K562 (cell line): ENCODE measurements at regions not wholly inside any gene's neighbourhood (a gene's known extent, or its start where the extent isn't known, plus 50 kb on each side); places are given as distances from the start of the nearest gene placed in this dataset.

Source experiments
- ATAC-seq: fragments of 200-7000 bp; cut with Tn5 transposase; 3 replicates; pipeline ENCODE4 v1.9.1; 2020; ENCODE audit warnings: moderate library complexity
- BruUV-seq: library from RNA; stranded (reverse); fragments of 400-500 nt; replicated peaks from 2 replicates; lab custom pipeline; 2021; lab: Mats Ljungman, UMichigan
- CTCF ChIA-PET: fragments of 300-600 bp; formaldehyde crosslinking; extraction: SDS; loops from one replicate; lab custom pipeline; 2021; ENCODE audit warnings: low intra/inter-chr PET ratio; lab: Yijun Ruan, JAX
- POLR2A ChIA-PET: fragments of 300-600, 350-650 bp; sonication (Branson Sonifier 250); formaldehyde crosslinking; extraction: SDS; loops from one replicate; lab custom pipeline; 2021; ENCODE audit warnings: antibody characterized with exemption, inconsistent platforms; lab: Yijun Ruan, JAX
- DNase-seq, 4 experiments: peaks; one replicate each; pipeline versions ENCODE4 v3.0.0 to v3.0.0-alpha.2; 2011 to 2018; ENCODE audit warnings: low spot score in 3 of 4, mixed read lengths in 3 of 4; ENCODE audit errors: extremely low read depth in 1 of 4
- FAIRE-seq: peaks from 2 replicates; lab custom pipeline; 2011; peaks lifted over from hg19 to GRCh38; lab: Jason Lieb, UNC
- H2AFZ ChIP-seq: 2 replicates; pipeline ENCODE4 v1.6.0; 2011; ENCODE audit warnings: low read depth, low read length, control low read depth, inconsistent platforms
- H3K27ac ChIP-seq: fragments of 200-600 bp; 3 replicates; pipeline ENCODE4 v1.8.0; 2011; ENCODE audit warnings: low read depth, mild to moderate bottlenecking, control low read depth, inconsistent platforms, low read length, moderate library complexity, mixed read lengths; ENCODE audit errors: extremely low read depth
- H3K27me3 ChIP-seq, 2 experiments: fragments of 300-600 bp in 1 of 2; 2 replicates in 1 of 2; 3 replicates in 1 of 2; pipeline versions ENCODE4 v1.6.0 to v1.8.0; 2011; ENCODE audit warnings: inconsistent platforms in 2 of 2, low read length in 2 of 2, mild to moderate bottlenecking in 1 of 2, mixed read lengths in 1 of 2, moderate library complexity in 1 of 2; ENCODE audit not compliant: control insufficient read depth in 2 of 2, insufficient read depth in 2 of 2
- H3K36me3 ChIP-seq: fragments of 300-600 bp; 3 replicates; pipeline ENCODE4 v1.8.0; 2011; ENCODE audit warnings: mild to moderate bottlenecking, low read length, inconsistent platforms; ENCODE audit not compliant: control insufficient read depth, insufficient read depth
- H3K4me1 ChIP-seq, 2 experiments: fragments of 200-600 bp in 1 of 2; replicated peaks in 1 of 2; 2 replicates in 1 of 2; 3 replicates in 1 of 2; pipeline versions ENCODE4 v1.5.1 to v1.8.0; 2011; ENCODE audit warnings: inconsistent platforms in 2 of 2, low read length in 2 of 2, mild to moderate bottlenecking in 1 of 2, mixed read lengths in 1 of 2, moderate library complexity in 1 of 2; ENCODE audit not compliant: control insufficient read depth in 2 of 2, insufficient read depth in 2 of 2
- H3K4me2 ChIP-seq: 2 replicates; pipeline ENCODE4 v1.6.1; 2011; ENCODE audit warnings: low read length, control low read depth, inconsistent platforms, mixed read lengths; ENCODE audit not compliant: insufficient read depth
- H3K4me3 ChIP-seq: fragments of 200-600 bp; sonication (generic), shearing (Covaris generic); 2 replicates; pipeline ENCODE4 v1.5.1; 2016; ENCODE audit warnings: control low read depth, inconsistent platforms
- H3K79me2 ChIP-seq: fragments of 200-600 bp; 3 replicates; pipeline ENCODE4 v1.8.0; 2011; ENCODE audit warnings: low read length, inconsistent platforms; ENCODE audit not compliant: control insufficient read depth, insufficient read depth
- H3K9ac ChIP-seq, 2 experiments: 2 replicates each; pipeline versions ENCODE4 v1.6.0 to v1.6.1; 2011; ENCODE audit warnings: low read depth in 2 of 2, low read length in 2 of 2, control low read depth in 1 of 2, inconsistent platforms in 1 of 2, mild to moderate bottlenecking in 1 of 2, mixed read lengths in 1 of 2; ENCODE audit not compliant: insufficient read depth in 1 of 2
- H3K9me1 ChIP-seq: one replicate; pipeline ENCODE4 v1.6.0; 2011; ENCODE audit warnings: inconsistent platforms, mild to moderate bottlenecking, low read length, moderate library complexity; ENCODE audit not compliant: control insufficient read depth, insufficient read depth
- H3K9me3 ChIP-seq: replicated peaks from 2 replicates; pipeline ENCODE4 v1.5.1; 2011; ENCODE audit warnings: low read depth, low read length, inconsistent platforms; ENCODE audit not compliant: control insufficient read depth, insufficient read depth
- H4K20me1 ChIP-seq: replicated peaks from 2 replicates; pipeline ENCODE4 v1.6.1; 2011; ENCODE audit warnings: low read length, inconsistent platforms, mixed read lengths; ENCODE audit not compliant: control insufficient read depth, insufficient read depth
- CHD1 ChIP-seq: fragments of 200-600 bp; sonication (generic); IDR thresholded peaks from one replicate; pipeline ENCODE4 v1.6.1; 2012; ENCODE audit warnings: mild to moderate bottlenecking, moderate library complexity, low read length, inconsistent platforms
- COPS2 ChIP-seq: fragments of 450-650 bp; conservative IDR thresholded peaks from 2 replicates; pipeline ENCODE4 v1.6.1; 2016; ENCODE audit warnings: mild to moderate bottlenecking, moderate library complexity
- HOXB6 ChIP-seq: fragments of 250-450 bp; sonication (Bioruptor Pico); IDR thresholded peaks from 2 replicates; pipeline ENCODE4 v1.5.1; 2022; ENCODE audit warnings: mild to moderate bottlenecking, borderline replicate concordance
- ILF3 ChIP-seq: fragments of 450-650 bp; IDR thresholded peaks from 2 replicates; pipeline ENCODE4 v1.6.1; 2018; ENCODE audit warnings: antibody characterized with exemption, mild to moderate bottlenecking, moderate library complexity, borderline replicate concordance
- L3MBTL2 ChIP-seq: fragments of 450-650 bp; IDR thresholded peaks from 2 replicates; pipeline ENCODE4 v1.6.1; 2016; ENCODE audit warnings: mild to moderate bottlenecking, moderate library complexity
- PCBP2 ChIP-seq: fragments of 200-400 bp; formaldehyde crosslinking; IDR thresholded peaks from 2 replicates; pipeline ENCODE4 v1.6.1; 2018; ENCODE audit warnings: low read length, low read depth, mild to moderate bottlenecking, moderate library complexity; ENCODE audit not compliant: poor library complexity, severe bottlenecking
- PRMT5 ChIP-seq: sonication (generic); formaldehyde crosslinking; IDR thresholded peaks from 2 replicates; pipeline ENCODE4 v1.5.0; 2020; ENCODE audit warnings: missing genetic modification reagents
- PRPF4 ChIP-seq: fragments of 200-400 bp; formaldehyde crosslinking; IDR thresholded peaks from one replicate; pipeline ENCODE4 v1.6.1; 2017; ENCODE audit warnings: low read length, low read depth, mild to moderate bottlenecking; ENCODE audit not compliant: insufficient read depth, poor library complexity, severe bottlenecking
- SIX5 ChIP-seq, 2 experiments: IDR thresholded peaks; 2 replicates each; pipeline ENCODE4 v1.6.1; 2011; ENCODE audit warnings: low read length in 2 of 2, borderline replicate concordance in 1 of 2, low read depth in 1 of 2, mild to moderate bottlenecking in 1 of 2, moderate library complexity in 1 of 2; ENCODE audit not compliant: insufficient read depth in 1 of 2
- WGBS: fragments of 100-300 bp; shearing (Covaris generic); methylation state at CpG from one replicate; pipeline ENCODE4 v1.1.6; 2016; ENCODE audit warnings: low coverage, mixed read lengths; ENCODE audit not compliant: insufficient coverage; ENCODE audit errors: missing lambda C conversion rate; 5-methylcytosine and 5-hydroxymethylcytosine counted together
- in situ Hi-C: fragments of 300-500 bp; cut with MboI; formaldehyde crosslinking; loops from 4 replicates; pipeline ENCODE4 v1.15.0; 2018; ENCODE audit warnings: inconsistent platforms, mixed read lengths
- intact Hi-C: fragments of 100-400 bp; cut with micrococcal nuclease; formaldehyde crosslinking; loops from 2 replicates; pipeline ENCODE4 v1.14.2; 2022
- TF ChIP-seq, protein P1 (sequence below): fragments of 250-450 bp; sonication (Bioruptor Pico); IDR thresholded peaks from 2 replicates; pipeline ENCODE4 v1.8.0; 2021; ENCODE audit warnings: borderline replicate concordance, mild to moderate bottlenecking, moderate library complexity; ENCODE audit not compliant: poor library complexity, severe bottlenecking
- TF ChIP-seq, protein P2 (sequence below): fragments of 150-350 bp; conservative IDR thresholded peaks from 2 replicates; pipeline ENCODE4 v1.6.1; 2014; ENCODE audit warnings: low read length

DNA sequence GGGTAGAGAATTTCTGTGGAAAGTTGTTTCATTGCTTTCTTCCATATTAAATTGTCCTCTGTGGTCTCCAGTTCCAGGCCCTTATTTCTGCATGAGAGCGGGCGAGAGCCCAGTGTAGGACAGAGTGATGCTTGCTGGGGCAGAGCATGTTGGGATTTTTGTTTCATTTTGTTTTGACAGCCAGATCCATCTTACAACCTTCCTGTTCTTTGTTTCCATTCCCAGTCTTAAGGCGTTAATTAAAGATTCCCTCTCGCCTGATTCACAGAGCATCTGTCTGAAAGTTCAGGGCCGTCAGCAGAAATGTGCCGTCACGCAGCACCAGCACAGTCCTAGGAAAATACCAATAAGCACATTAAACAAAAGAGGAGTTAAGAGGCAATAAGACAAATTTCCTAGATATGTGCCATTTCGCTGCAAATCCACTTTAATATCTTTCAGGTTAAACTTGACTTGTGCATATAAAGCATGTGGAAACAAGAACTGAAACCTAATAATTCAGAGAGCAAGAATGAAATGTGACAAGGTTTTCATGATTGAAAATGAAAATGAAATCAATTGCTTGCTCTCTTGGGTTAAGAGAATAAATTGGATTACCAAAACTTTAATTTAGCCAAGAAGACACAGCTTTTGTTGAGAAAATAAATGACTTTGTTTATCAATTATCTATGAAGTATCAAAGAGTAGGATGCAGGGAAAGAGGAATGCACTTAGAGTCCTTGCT lies 210.7 kb upstream of the SLC10A2 start (continued):
- TF ChIP-seq PCBP2 = no peak
- TF ChIP-seq SIX5 (IDR thresholded peaks at IDR 0.05; ENCODE audit: borderline replicate concordance in 1 of 2, insufficient read depth in 1 of 2, low read depth in 1 of 2, low read length in 2 of 2) = no peak
- no peak for TF ChIP-seq COPS2
- TF ChIP-seq, protein P1, sequence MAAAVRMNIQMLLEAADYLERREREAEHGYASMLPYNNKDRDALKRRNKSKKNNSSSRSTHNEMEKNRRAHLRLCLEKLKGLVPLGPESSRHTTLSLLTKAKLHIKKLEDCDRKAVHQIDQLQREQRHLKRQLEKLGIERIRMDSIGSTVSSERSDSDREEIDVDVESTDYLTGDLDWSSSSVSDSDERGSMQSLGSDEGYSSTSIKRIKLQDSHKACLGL = no peak
- TF ChIP-seq, all 486 proteins: peak for 0

- intact Hi-C loops = no loop called here
- Histone ChIP-seq H3K9me3 (no peaks in the 10 kb centered on the region), H3K27me3 (no peaks in the 10 kb centered on the region), H4K20me1 (no peaks in the 10 kb centered on the region), H3K79me2 (no peaks in the 10 kb centered on the region), H3K4me2 (no peak overlapping the region), H3K4me3 (no peak overlapping the region), H3K27ac (no peak overlapping the region), H3K9ac (no peak overlapping the region), H3K9me1 (no peaks in the 10 kb centered on the region), H2AFZ (no peak overlapping the region), H3K36me3 (no peaks in the 10 kb centered on the region), H3K4me1 (no peaks in the 10 kb centered on the region)
- FAIRE-seq (no peak), DNase-seq (no peak), ATAC-seq (no peak)
- CTCF ChIA-PET = no interaction called here
- no TSS peak for BruUV-seq
- 5% methylated on average over 4 of the region's 4 CpGs for WGBS
- in situ Hi-C loops = no loop called here
- POLR2A ChIA-PET = no interaction called here
- TF ChIP-seq HOXB6 (CRISPR knock-in tag) = no peak
- TF ChIP-seq, protein P2, sequence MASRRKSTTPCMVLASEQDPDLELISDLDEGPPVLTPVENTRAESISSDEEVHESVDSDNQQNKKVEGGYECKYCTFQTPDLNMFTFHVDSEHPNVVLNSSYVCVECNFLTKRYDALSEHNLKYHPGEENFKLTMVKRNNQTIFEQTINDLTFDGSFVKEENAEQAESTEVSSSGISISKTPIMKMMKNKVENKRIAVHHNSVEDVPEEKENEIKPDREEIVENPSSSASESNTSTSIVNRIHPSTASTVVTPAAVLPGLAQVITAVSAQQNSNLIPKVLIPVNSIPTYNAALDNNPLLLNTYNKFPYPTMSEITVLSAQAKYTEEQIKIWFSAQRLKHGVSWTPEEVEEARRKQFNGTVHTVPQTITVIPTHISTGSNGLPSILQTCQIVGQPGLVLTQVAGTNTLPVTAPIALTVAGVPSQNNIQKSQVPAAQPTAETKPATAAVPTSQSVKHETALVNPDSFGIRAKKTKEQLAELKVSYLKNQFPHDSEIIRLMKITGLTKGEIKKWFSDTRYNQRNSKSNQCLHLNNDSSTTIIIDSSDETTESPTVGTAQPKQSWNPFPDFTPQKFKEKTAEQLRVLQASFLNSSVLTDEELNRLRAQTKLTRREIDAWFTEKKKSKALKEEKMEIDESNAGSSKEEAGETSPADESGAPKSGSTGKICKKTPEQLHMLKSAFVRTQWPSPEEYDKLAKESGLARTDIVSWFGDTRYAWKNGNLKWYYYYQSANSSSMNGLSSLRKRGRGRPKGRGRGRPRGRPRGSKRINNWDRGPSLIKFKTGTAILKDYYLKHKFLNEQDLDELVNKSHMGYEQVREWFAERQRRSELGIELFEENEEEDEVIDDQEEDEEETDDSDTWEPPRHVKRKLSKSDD = no peak
- TF ChIP-seq L3MBTL2 = no peak
- TF ChIP-seq ILF3 = no peak
- no peak for TF ChIP-seq CHD1
- TF ChIP-seq PRMT5 (CRISPR knock-in tag) = no peak
- no peak for TF ChIP-seq PRPF4
These were observed 209.5 kb upstream of the SLC10A2 start for GRCh38 chr13:103275722-103276121.
